K562 (cell line): ENCODE measurements at regions not wholly inside any gene's neighbourhood (a gene's known extent, or its start where the extent isn't known, plus 50 kb on each side); places are given as distances from the start of the nearest gene placed in this dataset.

ENCODE experiments used
- CEBPB ChIP-seq: fragments of 450-650 bp; IDR thresholded peaks from 2 replicates; pipeline ENCODE4 v1.6.1; 2016; ENCODE audit warnings: missing genetic modification characterization, missing compliant biosample characterization
- EP300 ChIP-seq: IDR thresholded peaks from 2 replicates; pipeline ENCODE4 v1.6.1; 2012; ENCODE audit warnings: low read length, improper control_type of control experiment
- HCFC1 ChIP-seq: IDR thresholded peaks from 2 replicates; pipeline ENCODE4 v1.6.1; 2012; ENCODE audit warnings: low read depth, low read length, improper control_type of control experiment
- HOXB6 ChIP-seq: fragments of 250-450 bp; sonication (Bioruptor Pico); IDR thresholded peaks from 2 replicates; pipeline ENCODE4 v1.5.1; 2022; ENCODE audit warnings: mild to moderate bottlenecking, borderline replicate concordance
- MYC ChIP-seq, 2 experiments: fragments of 250-450 bp in 1 of 2; sonication (Bioruptor Pico) in 1 of 2; IDR thresholded peaks; 2 replicates each; pipeline versions ENCODE4 v1.5.1 to v1.6.1; 2012 to 2021; ENCODE audit warnings: low read depth in 2 of 2, borderline replicate concordance in 1 of 2, improper control_type of control experiment in 1 of 2, low read length in 1 of 2, mild to moderate bottlenecking in 1 of 2, moderate library complexity in 1 of 2
- NFYB ChIP-seq: IDR thresholded peaks from 2 replicates; pipeline ENCODE4 v1.6.1; 2011; ENCODE audit warnings: mild to moderate bottlenecking, moderate library complexity; ENCODE audit not compliant: insufficient read length; ENCODE audit errors: extremely low read depth

DNA sequence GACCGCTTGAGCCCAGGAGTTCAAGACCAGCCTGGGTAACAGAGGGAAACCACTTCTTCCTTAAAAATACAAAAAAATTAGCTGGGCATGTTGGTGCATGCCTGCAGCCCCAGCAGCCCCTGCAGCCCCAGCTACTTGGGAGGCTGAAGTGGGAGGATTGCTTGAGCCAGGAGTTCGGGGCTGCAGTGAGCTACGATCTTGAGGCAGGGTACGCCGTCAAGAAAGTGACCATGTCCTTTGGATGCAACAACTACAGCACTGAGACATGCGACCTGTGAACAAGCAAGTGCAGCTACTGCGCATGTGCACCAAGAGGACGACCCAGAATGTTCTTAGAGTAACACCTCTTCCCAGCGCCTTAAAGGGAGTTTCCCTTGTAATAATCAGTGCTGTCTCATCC, 66.6 kb upstream of the ZNF479 start:
- TF ChIP-seq NFYB (no peak), HOXB6 (CRISPR knock-in tag) (no peak), HCFC1 (no peak), CEBPB (tag) (no peak), MYC (IDR thresholded peaks at IDR 0.05; ENCODE audit: low read depth, low read length) (no peak), MYC (CRISPR knock-in tag; IDR thresholded peaks at IDR 0.05; ENCODE audit: borderline replicate concordance, low read depth) (no peak), EP300 (no peak)
